Liver (tissue), 8 donors: ENCODE measurements at regions not wholly inside any gene's neighbourhood (a gene's known extent, or its start where the extent isn't known, plus 50 kb on each side); places are given as distances from the start of the nearest gene placed in this dataset.

Source experiments
- DNase-seq: peaks from one replicate; pipeline ENCODE4 v3.0.0-alpha.2; 2017; ENCODE audit warnings: low spot score
- H3K27ac ChIP-seq, 2 donors: one replicate each; pipeline ENCODE4 v1.7.0; 2013; ENCODE audit warnings: inconsistent platforms in 2 of 2, low read length in 2 of 2, control low read depth in 1 of 2, low read depth in 1 of 2, mild to moderate bottlenecking in 1 of 2
- H3K27me3 ChIP-seq, 4 donors: one replicate each; pipeline versions ENCODE4 v1.6.1 to v1.7.0; 2013; ENCODE audit warnings: low read length in 3 of 4, inconsistent platforms in 1 of 4, mild to moderate bottlenecking in 1 of 4, moderate library complexity in 1 of 4; ENCODE audit not compliant: control insufficient read depth in 4 of 4, insufficient read depth in 4 of 4
- H3K36me3 ChIP-seq, 4 donors: one replicate each; pipeline versions ENCODE4 v1.6.1 to v1.7.0; 2013; ENCODE audit warnings: low read length in 3 of 4, mild to moderate bottlenecking in 3 of 4, low read depth in 1 of 4, moderate library complexity in 1 of 4; ENCODE audit not compliant: control insufficient read depth in 4 of 4, insufficient read depth in 3 of 4
- H3K4me1 ChIP-seq, 4 donors: one replicate each; pipeline versions ENCODE4 v1.6.1 to v1.7.0; 2013; ENCODE audit warnings: low read length in 3 of 4, mild to moderate bottlenecking in 3 of 4, moderate library complexity in 1 of 4; ENCODE audit not compliant: control insufficient read depth in 4 of 4, insufficient read depth in 4 of 4
- H3K4me3 ChIP-seq, 3 donors: one replicate each; pipeline versions ENCODE4 v1.6.1 to v1.7.0; 2013; ENCODE audit warnings: low read length in 3 of 3, control low read depth in 1 of 3, low read depth in 1 of 3, mild to moderate bottlenecking in 1 of 3
- H3K9ac ChIP-seq, 2 donors: one replicate each; pipeline ENCODE4 v1.7.0; 2013; ENCODE audit warnings: low read length in 2 of 2, mild to moderate bottlenecking in 2 of 2, moderate library complexity in 2 of 2, control low read depth in 1 of 2, low read depth in 1 of 2
- H3K9me3 ChIP-seq, 4 donors: one replicate each; pipeline versions ENCODE4 v1.6.1 to v1.7.0; 2013; ENCODE audit warnings: low read length in 3 of 4; ENCODE audit not compliant: control insufficient read depth in 4 of 4
- CTCF ChIP-seq: fragments of 150-350 bp; IDR thresholded peaks from 2 replicates; pipeline ENCODE4 v1.5.1; 2017; ENCODE audit warnings: improper control_type of control experiment, low read depth, low read length; ENCODE audit not compliant: missing input control
- EGR1 ChIP-seq, 2 donors: IDR thresholded peaks; 2 replicates each; pipeline ENCODE4 v1.6.1; 2016 to 2018; ENCODE audit warnings: antibody characterized with exemption in 2 of 2, low read depth in 2 of 2
- FOXA2 ChIP-seq: IDR thresholded peaks from 2 replicates; pipeline ENCODE4 v1.6.1; 2016; ENCODE audit warnings: antibody characterized with exemption
- GABPA ChIP-seq, 2 donors: IDR thresholded peaks in 1 of 2; conservative IDR thresholded peaks in 1 of 2; 2 replicates each; pipeline ENCODE4 v1.6.1; 2016; ENCODE audit warnings: antibody characterized with exemption in 2 of 2, mild to moderate bottlenecking in 1 of 2, moderate library complexity in 1 of 2
- HNF4A ChIP-seq, 2 donors: conservative IDR thresholded peaks; 2 replicates each; pipeline ENCODE4 v1.6.1; 2016; ENCODE audit warnings: antibody characterized with exemption in 2 of 2, mild to moderate bottlenecking in 2 of 2
- HNF4G ChIP-seq: IDR thresholded peaks from 2 replicates; pipeline ENCODE4 v1.6.1; 2016; ENCODE audit warnings: antibody characterized with exemption
- JUND ChIP-seq, 2 donors: IDR thresholded peaks; 2 replicates each; pipeline ENCODE4 v1.6.1; 2016; ENCODE audit warnings: antibody characterized with exemption in 2 of 2
- NR2F2 ChIP-seq: IDR thresholded peaks from 2 replicates; pipeline ENCODE4 v1.6.1; 2016; ENCODE audit warnings: antibody characterized with exemption
- RAD21 ChIP-seq, 2 donors: IDR thresholded peaks; 2 replicates each; pipeline ENCODE4 v1.6.1; 2016; ENCODE audit warnings: antibody characterized with exemption in 2 of 2, mild to moderate bottlenecking in 2 of 2
- REST ChIP-seq: IDR thresholded peaks from 2 replicates; pipeline ENCODE4 v1.6.1; 2016; ENCODE audit warnings: antibody characterized with exemption, mild to moderate bottlenecking
- RXRA ChIP-seq, 2 donors: IDR thresholded peaks; 2 replicates each; pipeline ENCODE4 v1.6.1; 2017 to 2018; ENCODE audit warnings: antibody characterized with exemption in 2 of 2, mild to moderate bottlenecking in 1 of 2
- SP1 ChIP-seq: IDR thresholded peaks from 2 replicates; pipeline ENCODE4 v1.6.1; 2018; ENCODE audit warnings: antibody characterized with exemption, mild to moderate bottlenecking
- TAF1 ChIP-seq: conservative IDR thresholded peaks from 2 replicates; pipeline ENCODE4 v1.6.1; 2016; ENCODE audit warnings: antibody characterized with exemption, mild to moderate bottlenecking
- YY1 ChIP-seq: IDR thresholded peaks from 2 replicates; pipeline ENCODE4 v1.6.1; 2016; ENCODE audit warnings: antibody characterized with exemption, mild to moderate bottlenecking
- WGBS: extraction: QIAGEN DNeasy Blood & Tissue Kit; methylation state at CpG from one replicate; pipeline ENCODE4 v1.1.7; 2013; 5-methylcytosine and 5-hydroxymethylcytosine counted together
- donor health status: healthy.
- donor health status: healthy.
- donor health status: healthy.
- donor health status: healthy.
- donor health status: healthy.

- Histone ChIP-seq H3K27ac (no peak overlapping the region), H3K9me3 (no peaks in the 10 kb centered on the region), H3K36me3 (no peaks in the 10 kb centered on the region), H3K9ac (no peak overlapping the region), H3K27me3 (no peaks in the 10 kb centered on the region), H3K4me3 (no peak overlapping the region), H3K4me1 (no peaks in the 10 kb centered on the region)
- TF ChIP-seq RXRA (IDR thresholded peaks at IDR 0.05) (no peak), NR2F2 (no peak), HNF4A (conservative IDR thresholded peaks at IDR 0.05) (no peak), CTCF (no peak)
- WGBS = 65% methylated on average over 2 of the region's 2 CpGs
- no peak for DNase-seq
Observed at GRCh38 chr12:86698641-86698980, 442.4 kb upstream of the MGAT4C start.

- TF ChIP-seq NR2F2 (no peak), SP1 (no peak), HNF4A (conservative IDR thresholded peaks at IDR 0.05) (no peak), CTCF (no peak), YY1 (no peak), EGR1 (IDR thresholded peaks at IDR 0.05; ENCODE audit: low read depth in 2 of 2) (no peak), RAD21 (IDR thresholded peaks at IDR 0.05) (no peak), JUND (IDR thresholded peaks at IDR 0.05) (no peak), FOXA2 (no peak), RXRA (IDR thresholded peaks at IDR 0.05) (no peak)
- H3K36me3 ChIP-seq = no peaks in the 10 kb centered on the region
- H3K4me3 ChIP-seq = no peak overlapping the region
- H3K27ac ChIP-seq = no peak overlapping the region
- H3K9me3 ChIP-seq = no peaks in the 10 kb centered on the region
- no peak overlapping the region for H3K9ac ChIP-seq
- H3K27me3 ChIP-seq = no peaks in the 10 kb centered on the region
- H3K4me1 ChIP-seq = no peaks in the 10 kb centered on the region
- no peak for DNase-seq
- 58% methylated on average over 2 of the region's 2 CpGs for WGBS
Observed at GRCh38 chr12:86697916-86698640, 441.9 kb upstream of the MGAT4C start.

- Histone ChIP-seq H3K9me3 (no peaks in the 10 kb centered on the region), H3K4me3 (no peak overlapping the region), H3K27ac (no peak overlapping the region), H3K27me3 (no peaks in the 10 kb centered on the region), H3K9ac (no peak overlapping the region), H3K36me3 (no peaks in the 10 kb centered on the region), H3K4me1 (no peaks in the 10 kb centered on the region)
- no peak for DNase-seq
- 46% methylated on average over 6 of the region's 6 CpGs for WGBS
- TF ChIP-seq NR2F2 (no peak), HNF4A (conservative IDR thresholded peaks at IDR 0.05) (no peak), HNF4G (no peak), CTCF (no peak), GABPA (IDR thresholded peaks at IDR 0.05 in 1 of 2, conservative IDR thresholded peaks at IDR 0.05 in 1 of 2) (no peak), REST (no peak), SP1 (no peak), YY1 (no peak), TAF1 (no peak)
Observed at GRCh38 chr12:86683568-86684304, 427.5 kb upstream of the MGAT4C start.
